Left colon (tissue), 2 donors: ENCODE measurements at regions not wholly inside any gene's neighbourhood (a gene's known extent, or its start where the extent isn't known, plus 50 kb on each side); places are given as distances from the start of the nearest gene placed in this dataset.

Source experiments
- ATAC-seq: fragments of 200-7000 bp; cut with Tn5 transposase; one replicate; pipeline ENCODE4 v1.9.1; 2020; ENCODE audit warnings: mild to moderate bottlenecking, moderate library complexity
- DNase-seq, 2 donors: peaks; one replicate each; pipeline ENCODE4 v3.0.0-alpha.2; 2020
- intact Hi-C, 2 donors: fragments of 100-400 bp; cut with DNase I in 1 of 2; cut with micrococcal nuclease in 1 of 2; formaldehyde crosslinking; loops; one replicate each; pipeline versions ENCODE4 v1.11.2 to v1.14.0; 2022; cut with DNase I, micrococcal nuclease
- donor health status: DM: no; HTN: no; CAD: no.
- donor health status: DM: yes; HTN: yes; CAD: no.

GRCh38 chr9:119094086-119094485, 275.1 kb downstream of the BRINP1 start:
- DNase-seq (no peak), ATAC-seq (no peak)
- intact Hi-C loops, result no loop called here

GRCh38 chr9:119095072-119095471, 274.2 kb downstream of the BRINP1 start:
- no peak for DNase-seq
- intact Hi-C loops, result no loop called here
- ATAC-seq, result no peak

- DNase-seq (no peak), ATAC-seq (no peak)
- intact Hi-C loops, result no loop called here
These were observed 268.2 kb downstream of the BRINP1 start for GRCh38 chr9:119101048-119101447.

- ATAC-seq (no peak), DNase-seq (no peak)
- intact Hi-C loops, result no loop called here
These were observed 254.6 kb downstream of the BRINP1 start for GRCh38 chr9:119114681-119115080.
